Keratinocyte (primary cell): ENCODE measurements at regions not wholly inside any gene's neighbourhood (a gene's known extent, or its start where the extent isn't known, plus 50 kb on each side); places are given as distances from the start of the nearest gene placed in this dataset.

ENCODE experiments used
- DNase-seq: peaks from one replicate; pipeline ENCODE4 v3.0.0-alpha.2; 2011; ENCODE audit warnings: low read depth, missing footprints, low spot score
- FAIRE-seq: peaks from 2 replicates; lab custom pipeline; 2011; peaks lifted over from hg19 to GRCh38; lab: Jason Lieb, UNC
- H2AFZ ChIP-seq: 2 replicates; pipeline ENCODE4 v1.6.0; 2012; ENCODE audit warnings: low read length, control low read depth, inconsistent platforms; ENCODE audit not compliant: control insufficient read depth
- H3K27ac ChIP-seq: 2 replicates; pipeline ENCODE4 v1.5.1; 2011; ENCODE audit warnings: low read length; ENCODE audit not compliant: control insufficient read depth, insufficient read depth
- H3K27me3 ChIP-seq: 3 replicates; pipeline ENCODE4 v1.6.0; 2011; ENCODE audit warnings: low read length; ENCODE audit not compliant: control insufficient read depth, insufficient read depth; ENCODE audit errors: extremely low read depth
- H3K36me3 ChIP-seq, 2 experiments: 2 replicates in 1 of 2; 3 replicates in 1 of 2; pipeline ENCODE4 v1.5.1; 2011; ENCODE audit warnings: low read length in 2 of 2, mild to moderate bottlenecking in 1 of 2; ENCODE audit not compliant: control insufficient read depth in 2 of 2, insufficient read depth in 2 of 2; ENCODE audit errors: extremely low read depth in 1 of 2
- H3K4me1 ChIP-seq: 3 replicates; pipeline ENCODE4 v1.5.1; 2011; ENCODE audit warnings: low read length; ENCODE audit not compliant: control insufficient read depth, insufficient read depth; ENCODE audit errors: extremely low read depth
- H3K4me2 ChIP-seq: 3 replicates; pipeline ENCODE4 v1.6.0; 2011; ENCODE audit warnings: low read depth, low read length; ENCODE audit not compliant: control insufficient read depth, insufficient read depth; ENCODE audit errors: extremely low read depth
- H3K4me3 ChIP-seq, 3 experiments: fragments of 200-600 bp in 1 of 3; sonication (generic) in 1 of 3; 2 replicates in 2 of 3; 3 replicates in 1 of 3; pipeline ENCODE4 v1.5.1; 2011 to 2016; ENCODE audit warnings: low read length in 3 of 3, mild to moderate bottlenecking in 3 of 3, control low read depth in 2 of 3, inconsistent platforms in 1 of 3, low read depth in 1 of 3, mixed read lengths in 1 of 3, mixed run types in 1 of 3, moderate library complexity in 1 of 3; ENCODE audit not compliant: control insufficient read depth in 2 of 3, insufficient read depth in 2 of 3; ENCODE audit errors: extremely low read depth in 1 of 3
- H3K79me2 ChIP-seq: 2 replicates; pipeline ENCODE4 v1.6.0; 2012; ENCODE audit warnings: low read length; ENCODE audit not compliant: control insufficient read depth, insufficient read depth
- H3K9ac ChIP-seq: 3 replicates; pipeline ENCODE4 v1.6.0; 2011; ENCODE audit warnings: low read length; ENCODE audit not compliant: control insufficient read depth, insufficient read depth; ENCODE audit errors: extremely low read depth
- H3K9me1 ChIP-seq: 3 replicates; pipeline ENCODE4 v1.6.0; 2011; ENCODE audit warnings: low read length; ENCODE audit not compliant: control insufficient read depth, insufficient read depth; ENCODE audit errors: extremely low read depth
- H3K9me3 ChIP-seq: 2 replicates; pipeline ENCODE4 v1.5.1; 2012; ENCODE audit warnings: low read depth, low read length; ENCODE audit not compliant: control insufficient read depth
- H4K20me1 ChIP-seq: 3 replicates; pipeline ENCODE4 v1.6.0; 2011; ENCODE audit warnings: low read length; ENCODE audit not compliant: control insufficient read depth, insufficient read depth; ENCODE audit errors: extremely low read depth
- EZH2 ChIP-seq: IDR thresholded peaks from one replicate; pipeline ENCODE4 v1.6.1; 2012; ENCODE audit warnings: inconsistent platforms, mild to moderate bottlenecking, low read length, moderate library complexity
- dilution Hi-C: fragments of 300-500 bp; cut with MboI; formaldehyde crosslinking; loops from one replicate; pipeline ENCODE4 v1.7.0; 2020; ENCODE audit warnings: low sequenced_read_pairs; ENCODE audit not compliant: extremely low pct_ligation_motif_present
- TF ChIP-seq, protein P1 (sequence below), 3 experiments: IDR thresholded peaks in 1 of 3; conservative IDR thresholded peaks in 1 of 3; optimal IDR thresholded peaks in 1 of 3; 2 replicates in 2 of 3; 3 replicates in 1 of 3; pipeline versions ENCODE3 to v1.5.1; 2011; ENCODE audit warnings: low read length in 3 of 3, mild to moderate bottlenecking in 3 of 3, moderate library complexity in 2 of 3, control low read depth in 1 of 3, inconsistent platforms in 1 of 3; ENCODE audit not compliant: insufficient read depth in 2 of 3; ENCODE audit errors: extremely low read depth in 1 of 3

DNA sequence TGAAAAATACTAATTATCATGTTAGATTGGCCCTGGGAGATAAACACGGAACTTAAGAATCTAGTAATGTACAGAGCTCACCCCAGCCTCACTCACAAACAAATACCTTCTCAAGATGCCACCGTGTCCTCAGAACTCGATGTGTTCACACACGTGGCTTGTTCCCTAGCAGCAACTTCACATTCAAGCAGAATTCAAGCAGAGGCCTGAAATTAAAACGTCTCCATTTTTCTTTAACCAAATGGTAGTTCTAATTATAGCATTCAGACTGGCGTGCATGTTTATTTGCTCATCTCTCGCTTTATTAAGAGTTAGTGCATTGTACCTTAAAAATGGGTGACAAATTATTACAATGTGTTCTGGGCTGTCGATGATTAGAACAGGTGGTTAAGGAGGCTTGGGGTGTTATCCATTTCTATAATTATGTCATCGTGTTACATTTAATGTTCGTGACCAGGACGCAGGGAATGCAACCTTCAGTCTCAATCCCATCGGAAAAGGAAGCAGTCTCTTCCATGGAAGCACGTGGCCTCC, 57.3 kb upstream of the SLC66A3 start:
- DNase-seq, result no peak
- Histone ChIP-seq H4K20me1 (no peaks in the 10 kb centered on the region), H3K27me3 (peaks cover 6% of the 10 kb centered on the region), H3K9ac (no peak overlapping the region), H3K4me1 (no peaks in the 10 kb centered on the region), H3K4me2 (no peak overlapping the region), H3K4me3 (no peak overlapping the region), H3K27ac (no peak overlapping the region), H3K9me1 (no peaks in the 10 kb centered on the region), H3K79me2 (no peaks in the 10 kb centered on the region), H2AFZ (no peak overlapping the region), H3K9me3 (no peaks in the 10 kb centered on the region), H3K36me3 (no peaks in the 10 kb centered on the region)
- FAIRE-seq, result no peak
- dilution Hi-C loops, result no loop called here
- TF ChIP-seq EZH2, result no peak
- TF ChIP-seq, protein P1, sequence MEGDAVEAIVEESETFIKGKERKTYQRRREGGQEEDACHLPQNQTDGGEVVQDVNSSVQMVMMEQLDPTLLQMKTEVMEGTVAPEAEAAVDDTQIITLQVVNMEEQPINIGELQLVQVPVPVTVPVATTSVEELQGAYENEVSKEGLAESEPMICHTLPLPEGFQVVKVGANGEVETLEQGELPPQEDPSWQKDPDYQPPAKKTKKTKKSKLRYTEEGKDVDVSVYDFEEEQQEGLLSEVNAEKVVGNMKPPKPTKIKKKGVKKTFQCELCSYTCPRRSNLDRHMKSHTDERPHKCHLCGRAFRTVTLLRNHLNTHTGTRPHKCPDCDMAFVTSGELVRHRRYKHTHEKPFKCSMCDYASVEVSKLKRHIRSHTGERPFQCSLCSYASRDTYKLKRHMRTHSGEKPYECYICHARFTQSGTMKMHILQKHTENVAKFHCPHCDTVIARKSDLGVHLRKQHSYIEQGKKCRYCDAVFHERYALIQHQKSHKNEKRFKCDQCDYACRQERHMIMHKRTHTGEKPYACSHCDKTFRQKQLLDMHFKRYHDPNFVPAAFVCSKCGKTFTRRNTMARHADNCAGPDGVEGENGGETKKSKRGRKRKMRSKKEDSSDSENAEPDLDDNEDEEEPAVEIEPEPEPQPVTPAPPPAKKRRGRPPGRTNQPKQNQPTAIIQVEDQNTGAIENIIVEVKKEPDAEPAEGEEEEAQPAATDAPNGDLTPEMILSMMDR (optimal IDR thresholded peaks at IDR 0.05 in 1 of 3, IDR thresholded peaks at IDR 0.05 in 1 of 3, conservative IDR thresholded peaks at IDR 0.05 in 1 of 3; ENCODE audit: extremely low read depth in 1 of 3, insufficient read depth in 2 of 3, low read length in 3 of 3), result no peak

DNA sequence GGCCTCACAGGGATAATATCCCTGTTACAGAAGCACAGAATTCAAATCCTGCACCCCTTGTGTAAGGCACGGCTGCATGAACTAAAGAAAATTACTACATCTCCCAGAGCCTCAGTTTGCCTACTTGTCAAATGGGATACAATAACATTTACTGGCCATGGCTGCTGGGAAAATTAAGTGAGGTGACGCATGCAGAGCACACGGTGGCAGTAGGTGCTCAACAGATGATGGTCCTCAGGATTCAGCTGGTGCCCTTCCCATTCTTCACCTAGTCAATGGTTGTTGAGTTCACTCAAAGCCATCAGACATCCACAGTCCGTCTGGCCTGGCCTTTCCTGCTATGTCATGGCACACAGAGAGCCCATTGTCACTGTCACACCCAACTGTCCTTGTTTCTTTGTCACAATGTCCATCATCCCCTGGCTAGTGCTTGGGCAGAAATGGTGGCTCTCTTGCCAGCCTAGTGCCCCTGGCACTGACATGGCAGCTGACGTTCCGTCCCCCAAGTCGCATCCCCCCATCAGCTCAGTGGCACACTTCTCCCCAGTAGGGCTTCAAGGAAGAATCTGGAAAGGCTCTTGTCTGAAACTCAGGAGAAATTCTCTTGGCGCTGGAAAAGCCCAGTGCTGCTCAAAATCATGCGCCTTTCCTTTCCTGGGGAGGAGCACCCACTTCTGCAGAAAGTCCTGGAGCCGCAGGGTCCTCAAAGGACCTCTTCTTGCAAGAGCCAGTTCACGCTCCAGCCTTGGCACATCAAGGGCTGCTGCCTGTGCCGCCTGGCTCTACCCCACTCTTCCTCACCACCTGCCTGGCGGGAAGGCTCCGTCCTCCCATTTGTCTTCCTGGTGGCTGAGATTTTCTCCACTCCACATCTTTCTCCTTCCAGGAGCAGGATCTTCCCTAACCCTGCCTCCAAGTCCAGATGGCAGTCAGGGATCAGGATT, 55.9 kb upstream of the SLC66A3 start:
- no peaks in the 10 kb centered on the region for H3K9me1 ChIP-seq
- no peak overlapping the region for H3K4me2 ChIP-seq
- H3K9ac ChIP-seq, result no peak overlapping the region
- H3K79me2 ChIP-seq, result no peaks in the 10 kb centered on the region
- no peaks in the 10 kb centered on the region for H3K9me3 ChIP-seq
- no peak overlapping the region for H2AFZ ChIP-seq
- dilution Hi-C loops, result no loop called here
- no peaks in the 10 kb centered on the region for H3K4me1 ChIP-seq
- H3K27ac ChIP-seq, result no peak overlapping the region
- no peaks in the 10 kb centered on the region for H3K36me3 ChIP-seq
- TF ChIP-seq EZH2, result no peak
- TF ChIP-seq, protein P1 (optimal IDR thresholded peaks at IDR 0.05 in 1 of 3, IDR thresholded peaks at IDR 0.05 in 1 of 3, conservative IDR thresholded peaks at IDR 0.05 in 1 of 3; ENCODE audit: extremely low read depth in 1 of 3, insufficient read depth in 2 of 3, low read length in 3 of 3), result peak in 1 of 3 experiments; percentile 17
- no peak overlapping the region for H3K4me3 ChIP-seq
- no peak for FAIRE-seq
- no peak for DNase-seq
- H3K27me3 ChIP-seq, result peaks cover 6% of the 10 kb centered on the region
- no peaks in the 10 kb centered on the region for H4K20me1 ChIP-seq
